NCI-H524 treated with DMSO at 0.1 percent for 48 hours (cell line): ENCODE measurements at regions not wholly inside any gene's neighbourhood (a gene's known extent, or its start where the extent isn't known, plus 50 kb on each side); places are given as distances from the start of the nearest gene placed in this dataset.

Source experiments
- DNase-seq: peaks from one replicate; lab custom pipeline; 2025; lab: John Stamatoyannopoulos, UW

- no peak for DNase-seq
Observed at GRCh38 chr5:120239086-120239485, 225.0 kb upstream of the PRR16 start.

GRCh38 chr5:120240706-120241105, 223.4 kb upstream of the PRR16 start:
- no peak for DNase-seq

- DNase-seq: no peak
Observed at GRCh38 chr5:120241400-120241799, 222.7 kb upstream of the PRR16 start.

- no peak for DNase-seq
Observed at GRCh38 chr5:120251898-120252297, 212.2 kb upstream of the PRR16 start.

- peak; percentile 33 for DNase-seq
Observed at GRCh38 chr5:120252839-120253238, 211.3 kb upstream of the PRR16 start.

- no peak for DNase-seq
Observed at GRCh38 chr5:120254385-120254784, 209.7 kb upstream of the PRR16 start.

GRCh38 chr5:120255214-120255613, 208.9 kb upstream of the PRR16 start:
- no peak for DNase-seq

GRCh38 chr5:120256376-120256775, 207.7 kb upstream of the PRR16 start:
- no peak for DNase-seq

- no peak for DNase-seq
Observed at GRCh38 chr5:120257358-120257971, 206.6 kb upstream of the PRR16 start.

- DNase-seq: no peak
Observed at GRCh38 chr5:120258123-120258522, 206.0 kb upstream of the PRR16 start.

GRCh38 chr5:120260651-120261050, 203.4 kb upstream of the PRR16 start:
- DNase-seq: no peak

- no peak for DNase-seq
Observed at GRCh38 chr5:120270498-120270897, 193.6 kb upstream of the PRR16 start.

- DNase-seq: no peak
Observed at GRCh38 chr5:120293796-120294195, 170.3 kb upstream of the PRR16 start.

- DNase-seq: no peak
Observed at GRCh38 chr5:120297616-120298015, 166.5 kb upstream of the PRR16 start.

- no peak for DNase-seq
Observed at GRCh38 chr5:120298981-120299380, 165.1 kb upstream of the PRR16 start.

GRCh38 chr5:120304663-120305062, 159.4 kb upstream of the PRR16 start:
- DNase-seq: no peak

- no peak for DNase-seq
Observed at GRCh38 chr5:120306303-120306702, 157.8 kb upstream of the PRR16 start.

- no peak for DNase-seq
Observed at GRCh38 chr5:120314191-120314590, 149.9 kb upstream of the PRR16 start.

- no peak for DNase-seq
Observed at GRCh38 chr5:120320626-120321025, 143.5 kb upstream of the PRR16 start.

- no peak for DNase-seq
Observed at GRCh38 chr5:120326651-120327050, 137.4 kb upstream of the PRR16 start.

- DNase-seq: no peak
Observed at GRCh38 chr5:120327180-120327579, 136.9 kb upstream of the PRR16 start.

GRCh38 chr5:120329095-120329494, 135.0 kb upstream of the PRR16 start:
- DNase-seq: no peak

GRCh38 chr5:120330558-120330957, 133.5 kb upstream of the PRR16 start:
- DNase-seq: no peak

GRCh38 chr5:120344181-120344580, 119.9 kb upstream of the PRR16 start:
- DNase-seq: no peak

- no peak for DNase-seq
Observed at GRCh38 chr5:120345947-120346346, 118.2 kb upstream of the PRR16 start.
